HG03565 (cell line): ENCODE measurements at regions not wholly inside any gene's neighbourhood (a gene's known extent, or its start where the extent isn't known, plus 50 kb on each side); places are given as distances from the start of the nearest gene placed in this dataset.

Source experiments
- ATAC-seq: cut with Tn5 transposase; IDR thresholded peaks from one replicate; pipeline ENCODE4 v1.9.1; 2021; ENCODE audit warnings: mild to moderate bottlenecking, moderate library complexity; ENCODE audit not compliant: unreplicated experiment

DNA sequence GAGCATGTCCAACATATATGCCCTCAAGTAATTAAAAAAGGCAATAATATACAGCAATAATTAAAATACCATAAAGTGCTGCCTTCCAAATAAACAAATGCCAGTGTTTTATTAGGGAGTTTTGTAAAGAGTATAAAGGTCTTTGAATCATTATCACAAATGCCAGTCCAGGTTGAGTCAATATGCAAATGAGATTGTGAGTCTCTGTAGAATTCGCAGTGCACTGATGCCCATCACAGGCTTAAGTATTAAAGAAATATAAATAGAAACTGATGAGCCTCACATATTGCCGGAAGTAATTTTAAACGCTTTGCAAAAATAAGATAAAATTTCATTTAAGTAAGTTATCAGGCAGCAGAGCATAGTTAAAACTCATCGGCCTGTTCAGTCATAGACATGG lies 205.0 kb upstream of the TECRL start:
- no peak for ATAC-seq

DNA sequence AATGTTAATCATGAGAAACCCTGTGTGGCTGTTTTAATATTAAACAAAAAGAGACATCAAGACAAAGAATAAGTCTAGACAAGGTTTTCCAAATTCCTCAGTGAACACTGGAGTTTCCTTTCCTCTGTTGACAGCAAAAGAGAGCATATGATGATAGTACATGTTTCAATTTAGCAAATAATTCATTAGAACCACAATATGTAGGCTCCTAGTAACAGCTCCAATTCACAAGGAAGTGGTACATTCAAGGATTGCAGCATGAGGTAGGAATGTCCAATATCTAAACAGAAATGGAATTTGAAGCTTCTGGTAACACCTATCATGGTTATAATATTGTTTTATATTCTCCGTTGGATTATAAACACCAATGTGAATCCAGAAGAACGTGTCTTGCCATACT lies 203.8 kb upstream of the TECRL start:
- no peak for ATAC-seq

DNA sequence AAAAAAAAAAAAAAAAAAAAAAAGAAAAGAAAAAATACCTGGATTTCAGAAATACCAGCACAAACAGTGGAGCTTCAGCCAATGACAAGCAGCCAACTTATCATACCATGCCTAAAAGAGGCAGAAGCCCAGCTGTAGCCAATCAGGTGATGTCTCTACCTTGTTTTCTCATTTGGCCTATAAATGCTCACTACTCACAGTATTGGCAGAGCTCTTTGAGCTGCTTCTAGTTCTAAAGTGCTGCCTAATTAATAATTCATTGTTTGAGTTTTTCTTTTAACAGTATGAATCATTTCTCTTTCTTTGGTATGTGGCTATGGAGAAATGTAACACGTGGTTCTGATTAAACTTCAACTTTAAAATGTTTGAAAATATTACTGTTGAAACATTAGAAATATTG lies 188.8 kb upstream of the TECRL start:
- ATAC-seq: no peak

DNA sequence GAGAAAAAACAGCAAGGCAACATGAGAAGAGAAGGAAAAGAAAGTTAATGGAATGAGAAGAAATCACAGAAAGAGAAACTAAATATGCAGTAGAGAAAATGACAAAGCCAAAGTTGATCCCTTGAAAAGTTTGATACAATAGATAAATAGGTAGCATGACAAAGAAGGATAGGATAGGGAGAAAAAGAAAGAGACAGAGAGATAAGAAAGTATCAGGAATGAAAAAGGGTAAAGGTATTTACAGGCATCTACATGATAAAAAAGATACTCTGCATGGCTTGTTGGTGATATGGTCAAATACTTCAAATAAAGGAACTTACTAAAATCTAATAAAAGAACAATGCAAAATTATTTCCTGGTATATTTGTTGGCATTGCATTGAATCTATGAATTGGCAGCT lies 185.5 kb upstream of the TECRL start:
- no peak for ATAC-seq

DNA sequence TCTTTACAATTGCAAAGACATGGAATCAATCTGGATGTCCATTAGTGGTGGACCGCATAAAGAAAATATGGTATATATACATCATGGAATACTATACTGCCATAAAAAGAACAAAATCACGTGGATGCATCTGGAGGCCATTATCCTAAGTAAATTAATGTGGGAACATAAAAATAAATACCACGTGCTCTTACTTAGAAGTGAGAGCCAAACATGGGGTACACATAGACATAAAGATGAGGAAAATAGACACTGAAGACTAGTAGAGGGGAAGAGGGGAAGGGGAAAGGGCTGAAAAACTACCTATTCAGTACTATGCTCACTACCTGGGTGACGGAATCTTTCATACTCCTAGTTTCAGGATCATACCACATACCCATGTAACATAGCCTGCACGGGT lies 179.3 kb upstream of the TECRL start:
- no peak for ATAC-seq

DNA sequence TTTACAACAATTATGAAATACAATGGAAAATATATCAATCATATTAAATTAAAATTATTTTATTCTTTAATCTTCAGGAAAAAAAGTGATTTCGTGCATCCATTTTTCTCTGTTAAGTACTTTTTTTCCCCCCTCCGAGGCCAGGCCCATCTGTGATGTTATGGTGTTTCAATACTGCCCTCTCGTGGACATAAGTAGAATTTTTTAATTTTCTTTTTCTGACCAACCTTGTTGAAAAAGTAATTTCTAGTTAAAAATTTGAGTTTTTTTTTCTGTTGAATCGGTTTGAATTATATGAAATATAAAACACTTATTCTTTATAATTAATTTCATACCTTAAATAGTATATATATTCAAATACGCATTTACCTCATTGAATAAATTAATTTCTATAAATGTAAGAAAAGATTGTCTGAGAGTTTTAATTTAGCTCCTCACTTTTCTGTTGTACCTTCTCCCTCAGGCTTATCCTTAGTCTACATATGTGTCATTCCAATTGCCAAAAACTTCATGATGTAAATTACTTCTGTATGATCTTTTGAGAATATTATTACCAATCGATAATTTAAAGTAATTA lies 175.8 kb upstream of the TECRL start:
- ATAC-seq: peak; percentile 51

DNA sequence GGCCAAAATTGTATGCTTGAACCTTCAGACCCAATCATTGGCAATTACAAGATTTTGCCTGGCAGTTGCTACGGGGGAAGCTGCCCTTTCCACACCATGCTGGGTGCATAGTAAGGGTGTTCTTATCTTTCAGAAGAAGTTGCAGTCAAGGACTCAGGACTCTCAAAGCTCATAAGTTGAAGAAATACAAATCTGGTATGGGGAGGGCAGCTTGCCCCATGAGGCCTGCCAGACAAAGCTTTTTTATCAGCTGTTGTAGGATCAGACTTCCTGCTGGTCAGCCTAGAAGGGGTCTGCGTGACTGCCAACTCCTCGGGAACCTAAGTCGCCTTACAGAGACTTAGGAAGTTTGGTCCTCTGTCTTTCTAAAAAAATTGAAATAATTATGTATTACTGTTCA lies 174.9 kb upstream of the TECRL start:
- no peak for ATAC-seq

DNA sequence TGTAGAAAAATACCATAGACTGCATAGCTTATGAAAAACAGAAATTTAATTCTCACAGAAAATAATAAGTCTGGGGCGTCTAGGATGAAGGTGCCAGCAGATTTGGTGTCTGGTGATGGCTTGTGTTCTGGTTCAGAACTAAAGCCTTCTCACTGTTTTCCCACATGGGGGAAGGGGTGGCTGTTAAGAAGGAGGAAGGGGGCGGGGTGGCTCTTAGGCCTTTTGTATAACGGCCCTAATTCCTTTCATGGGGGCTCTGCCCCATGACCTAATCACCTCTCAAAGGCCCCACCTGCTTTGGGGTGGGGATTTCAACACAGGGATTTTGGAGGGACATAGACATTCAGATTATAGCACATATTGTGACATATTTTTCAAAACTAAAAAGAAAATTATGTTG lies 173.2 kb upstream of the TECRL start:
- ATAC-seq: no peak

DNA sequence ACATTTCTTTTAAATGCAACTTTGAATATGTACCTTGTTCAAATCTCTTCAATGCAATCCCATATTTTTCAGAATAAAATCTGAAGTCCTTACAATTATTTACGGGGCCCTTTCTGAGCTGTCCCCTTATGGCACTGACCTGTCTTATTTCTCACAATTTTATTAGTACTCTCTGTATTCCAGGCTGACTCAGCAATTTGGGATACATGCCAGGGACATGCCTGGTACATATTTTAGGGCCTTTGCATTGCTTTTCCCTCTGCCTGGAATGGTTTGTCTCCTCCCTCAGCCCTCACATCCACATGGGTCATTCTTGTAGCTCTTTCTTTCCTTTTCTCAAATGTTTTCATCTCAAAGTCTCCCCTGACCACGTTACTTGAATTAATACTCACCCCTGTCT lies 172.2 kb upstream of the TECRL start:
- no peak for ATAC-seq

DNA sequence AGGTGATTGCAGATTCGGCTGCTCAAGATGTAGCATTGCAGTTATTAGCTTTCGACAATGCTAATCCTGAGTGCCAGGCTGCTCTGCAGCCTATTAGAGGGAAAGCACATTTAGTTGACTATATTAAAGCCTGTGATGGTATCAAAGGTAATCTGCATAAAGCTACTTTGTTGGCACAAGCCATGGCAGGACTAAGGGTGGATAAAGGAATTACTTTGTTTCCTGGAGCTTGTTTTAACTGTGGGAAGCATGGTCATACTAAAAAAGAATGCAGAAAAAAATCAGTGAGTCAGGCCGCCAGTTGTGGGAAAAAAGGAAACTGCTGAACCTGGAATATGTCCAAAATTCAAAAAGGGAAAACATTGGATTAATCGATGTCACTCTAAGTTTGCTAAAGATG lies 154.9 kb upstream of the TECRL start:
- no peak for ATAC-seq

DNA sequence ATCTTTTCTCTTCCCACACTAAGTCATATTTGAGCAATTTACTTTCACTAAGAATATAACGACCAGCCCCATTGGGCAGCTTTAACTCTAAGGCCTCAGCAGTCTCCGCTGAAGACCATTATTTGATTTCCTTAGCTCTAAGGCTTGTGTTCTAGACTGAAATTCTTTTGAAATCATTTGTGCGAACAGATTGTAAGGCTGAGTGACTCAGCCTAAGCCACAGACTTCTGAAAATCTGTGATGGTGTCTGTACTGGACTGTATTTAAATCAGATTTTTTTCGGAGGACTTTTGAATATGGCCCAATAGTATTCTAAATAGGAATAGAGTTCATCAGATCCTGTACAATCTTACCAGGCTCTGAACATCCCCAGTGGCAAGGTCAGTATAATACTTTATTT lies 150.3 kb upstream of the TECRL start:
- no peak for ATAC-seq

DNA sequence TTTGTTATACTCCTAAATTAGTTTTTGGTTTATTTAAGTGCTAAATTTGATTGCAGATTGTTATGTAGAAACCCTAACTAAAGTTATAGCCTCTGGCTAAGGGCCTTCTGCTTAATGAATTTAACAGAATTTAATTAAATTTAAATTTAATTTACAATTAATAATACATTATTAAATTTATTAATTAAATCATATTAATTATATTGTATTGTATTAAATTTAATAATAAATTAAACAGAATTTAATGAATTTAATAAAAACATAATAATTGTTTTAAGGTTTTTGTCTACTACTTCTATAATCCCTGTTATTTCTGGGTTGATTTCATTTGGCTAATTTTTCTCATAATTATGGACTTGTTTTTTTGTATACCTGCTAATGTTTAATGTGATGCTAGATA lies 141.9 kb upstream of the TECRL start:
- ATAC-seq: no peak

DNA sequence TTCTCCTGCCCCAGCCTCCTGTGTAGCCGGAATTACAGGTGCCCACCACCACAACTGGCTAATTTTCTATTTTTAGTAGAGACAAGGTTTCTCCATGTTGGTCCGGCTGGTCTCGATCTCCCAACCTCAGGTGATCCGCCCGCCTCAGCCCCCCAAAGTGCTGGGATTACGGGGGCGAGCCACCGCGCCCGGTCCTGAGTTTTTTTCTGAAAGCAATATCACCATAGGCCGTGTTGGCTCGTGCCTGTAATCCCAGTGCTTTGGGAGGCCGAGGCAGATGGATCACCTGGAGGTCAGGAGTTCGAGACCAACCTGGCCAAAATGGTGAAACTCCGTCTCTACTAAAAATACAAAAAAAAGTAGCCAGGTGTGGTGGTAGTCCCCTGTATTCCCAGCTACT lies 136.3 kb upstream of the TECRL start:
- ATAC-seq: no peak

DNA sequence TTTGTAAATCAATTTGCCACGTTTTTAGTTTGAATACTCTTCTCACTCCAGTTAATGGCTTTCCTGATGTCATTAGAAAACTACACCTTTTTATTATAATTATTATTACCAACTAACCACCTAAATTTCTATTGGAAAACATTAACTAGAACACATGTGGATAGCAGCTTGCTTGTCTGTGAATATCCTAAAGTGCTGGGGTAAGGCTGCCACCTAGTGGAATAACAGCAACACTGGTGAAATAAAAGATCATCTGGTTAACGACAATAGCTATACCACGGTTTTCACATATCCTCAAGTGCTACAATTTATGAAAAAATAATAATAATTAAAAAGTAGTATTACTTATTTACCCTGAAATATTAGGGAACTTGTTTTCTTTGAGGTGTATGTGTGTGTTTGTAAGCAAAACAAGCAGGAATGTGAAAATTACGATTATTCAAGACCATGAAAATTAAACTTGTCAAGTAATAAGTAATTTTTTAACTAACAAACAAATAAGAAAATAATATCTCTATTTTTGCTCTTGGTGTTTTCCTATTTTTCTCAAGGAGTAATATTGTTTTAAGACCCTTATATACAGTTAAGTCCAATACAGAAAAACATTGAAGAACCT lies 130.1 kb upstream of the TECRL start:
- ATAC-seq: peak; percentile 98

DNA sequence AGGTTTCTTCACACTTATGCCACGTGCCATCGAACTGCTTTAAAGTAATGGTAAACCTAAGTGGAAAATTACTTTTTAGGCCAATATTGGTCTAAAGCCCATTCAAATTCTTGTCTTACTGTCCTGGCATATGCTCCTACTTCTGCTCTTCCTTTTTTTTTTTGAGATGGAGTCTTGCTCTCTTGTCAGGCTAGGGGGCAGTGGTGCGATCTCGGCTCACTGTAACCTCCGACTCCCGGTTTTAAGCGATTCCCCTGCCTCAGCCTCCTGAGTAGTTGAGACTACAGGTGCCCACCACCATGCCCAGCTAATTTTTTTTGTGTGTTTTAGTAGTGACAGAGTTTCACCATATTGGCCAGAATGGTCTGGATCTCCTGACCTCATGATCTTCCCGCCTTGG lies 129.0 kb upstream of the TECRL start:
- ATAC-seq: no peak

DNA sequence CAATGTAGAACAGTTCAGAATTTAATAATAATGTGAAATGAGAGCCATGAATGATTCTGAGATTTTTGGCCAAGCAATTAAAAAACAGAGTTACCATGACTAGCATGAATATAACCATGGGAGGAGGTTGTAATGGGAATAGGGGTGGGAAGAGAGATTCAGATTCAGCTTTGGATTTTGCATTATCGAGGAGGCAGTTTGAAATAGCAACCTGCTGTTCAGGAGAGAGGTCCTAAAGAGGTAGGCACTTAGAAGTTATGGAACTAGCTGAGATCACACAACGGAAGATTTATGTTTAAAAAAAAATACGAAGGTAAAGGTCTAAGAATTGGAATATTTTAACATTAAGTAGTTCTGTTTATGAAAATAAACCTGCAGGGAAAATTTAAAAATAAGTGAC lies 124.4 kb upstream of the TECRL start:
- ATAC-seq: no peak

DNA sequence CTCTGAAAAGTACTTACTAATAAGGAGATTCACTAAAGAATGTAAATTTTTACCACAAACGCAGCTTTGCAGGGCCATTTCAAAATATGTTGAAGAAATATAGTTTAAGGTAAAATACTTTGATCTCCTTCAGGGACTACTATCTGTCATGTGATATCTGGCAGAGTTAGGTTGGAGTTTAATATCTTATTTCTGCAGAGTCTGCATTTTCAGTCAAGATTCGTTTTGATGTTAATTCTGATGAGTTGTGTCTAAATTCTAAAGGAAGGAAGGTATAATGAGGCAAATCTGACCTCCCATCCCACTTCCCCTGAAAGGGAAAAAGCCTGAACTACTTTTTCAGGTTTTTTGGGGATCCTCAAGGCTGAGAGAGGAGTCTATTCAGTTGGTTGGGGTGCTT lies 123.9 kb upstream of the TECRL start:
- ATAC-seq: no peak

DNA sequence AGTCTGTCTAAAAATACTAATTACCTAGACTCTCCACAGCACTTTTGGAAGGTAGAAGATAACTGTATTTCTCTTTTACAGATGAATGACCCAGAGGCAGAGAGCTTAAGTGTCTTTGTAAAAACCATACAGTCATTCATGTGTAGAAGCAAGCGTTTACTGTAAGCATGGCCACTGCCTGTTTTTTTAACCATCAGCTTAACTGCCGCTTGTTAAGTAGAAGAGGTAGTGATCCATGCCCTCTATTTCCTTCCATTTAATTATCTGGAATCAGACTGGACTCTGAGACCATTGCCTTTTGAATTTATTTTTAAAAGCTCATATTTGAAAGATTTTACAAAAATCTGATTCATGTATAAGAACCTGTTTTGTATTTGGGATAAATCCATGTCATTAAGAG lies 111.2 kb upstream of the TECRL start:
- no peak for ATAC-seq

DNA sequence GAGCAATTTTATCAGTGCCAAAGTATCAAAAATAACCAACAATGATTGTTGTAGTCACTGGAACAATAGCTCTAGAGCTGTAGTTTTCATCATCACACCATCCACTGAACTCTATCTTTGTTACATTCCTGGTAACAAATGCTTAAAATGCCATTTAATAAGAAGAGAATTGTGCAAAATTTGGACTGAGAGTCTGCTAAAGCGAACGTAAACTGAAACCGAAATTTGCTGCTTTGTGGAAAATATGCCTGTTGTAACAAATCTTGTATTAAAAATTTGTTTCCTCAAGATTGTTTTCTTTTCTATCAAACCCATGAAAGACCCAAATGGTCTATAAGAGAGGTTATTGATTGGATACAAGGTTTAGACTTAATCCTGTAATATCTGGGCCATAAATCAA lies 109.3 kb upstream of the TECRL start:
- no peak for ATAC-seq

DNA sequence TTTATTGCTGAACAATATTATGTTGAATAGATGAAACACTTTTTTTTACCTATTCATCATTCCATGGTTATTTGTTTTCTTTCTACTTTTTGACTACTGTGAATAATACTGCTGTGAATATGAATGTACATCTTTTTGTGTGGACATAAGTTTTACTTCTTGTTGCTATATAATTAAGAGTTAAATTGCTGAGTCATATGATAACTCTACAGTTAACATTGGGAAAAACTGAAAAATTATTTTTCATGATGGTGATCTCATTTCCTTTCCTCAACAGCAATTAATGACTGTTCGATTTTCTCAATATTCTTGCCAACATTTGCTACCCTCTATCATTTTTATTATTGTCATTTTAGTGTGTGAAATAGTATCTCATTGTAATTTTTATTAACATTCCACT lies 106.9 kb upstream of the TECRL start:
- ATAC-seq: no peak

DNA sequence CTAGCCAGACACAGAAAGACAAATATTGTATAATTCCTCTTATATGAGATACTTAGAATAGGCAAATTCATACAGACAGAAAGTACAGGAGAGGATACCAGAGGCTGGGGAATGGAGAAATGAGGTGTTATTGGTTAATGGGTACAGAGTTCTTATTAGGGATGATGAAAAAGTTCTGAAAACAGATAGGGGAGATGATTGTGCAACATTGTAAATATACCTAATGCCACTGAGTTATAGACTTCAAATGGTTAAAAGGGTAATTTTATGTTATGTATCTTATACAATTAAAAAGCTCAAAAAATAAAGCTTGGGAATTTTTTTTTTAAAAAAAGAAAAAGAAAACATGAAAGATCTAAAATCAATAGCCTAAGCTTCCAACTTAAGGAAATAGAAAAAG lies 98.8 kb upstream of the TECRL start:
- ATAC-seq: no peak

DNA sequence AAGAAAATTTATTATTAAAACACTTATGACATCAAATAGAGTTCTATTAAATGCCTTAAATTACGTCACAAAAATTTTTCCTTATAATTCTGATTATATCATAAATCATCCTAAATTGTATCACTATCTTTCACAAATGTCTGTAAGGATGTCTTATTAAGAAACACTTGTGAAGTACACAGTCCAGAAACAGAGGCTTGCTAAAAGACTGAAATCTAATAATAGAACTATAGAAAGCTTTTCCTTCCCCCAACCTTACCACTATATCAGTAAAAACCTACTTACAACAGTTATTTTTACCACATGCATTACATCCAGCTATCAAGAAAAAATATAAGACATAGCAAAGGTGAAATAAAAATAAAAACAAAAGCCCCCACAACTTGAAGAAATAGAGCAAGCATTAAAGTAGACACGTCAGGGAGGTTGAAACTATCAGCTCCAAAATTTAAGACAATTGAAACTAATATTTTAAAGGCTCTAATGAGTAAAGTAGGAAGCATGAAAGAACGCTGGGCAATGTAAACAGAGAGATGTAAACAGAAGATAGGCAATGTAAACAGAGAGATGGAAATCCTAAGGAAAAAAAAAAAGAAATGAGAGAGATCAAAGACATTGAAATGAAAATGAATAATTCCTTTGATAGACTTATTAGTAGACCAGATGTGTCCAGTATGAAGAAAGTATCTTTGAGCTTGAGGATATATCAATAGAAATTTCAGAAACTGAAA lies 94.9 kb upstream of the TECRL start:
- no peak for ATAC-seq

DNA sequence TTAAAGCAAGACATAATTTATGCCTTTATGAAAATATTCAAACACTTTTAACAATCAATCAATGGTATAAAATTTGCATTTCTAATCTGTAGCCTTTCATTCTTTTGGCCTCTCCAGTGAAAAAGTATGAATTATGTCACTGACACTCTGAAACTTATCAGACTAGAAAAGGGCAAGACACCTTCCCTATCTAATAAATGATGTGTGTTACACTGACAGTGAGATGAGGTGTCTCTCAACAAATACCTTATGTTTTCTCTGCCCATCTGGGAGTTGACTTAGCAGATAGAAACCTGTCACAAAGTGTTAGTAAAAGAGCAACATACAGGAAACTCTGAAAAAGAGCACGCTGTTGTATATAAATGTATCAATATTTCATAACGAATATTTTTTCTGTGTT lies 94.2 kb upstream of the TECRL start:
- no peak for ATAC-seq
